ENCODE measurements at regions not wholly inside any gene's neighbourhood (a gene's known extent, or its start where the extent isn't known, plus 50 kb on each side); places are given as distances from the start of the nearest gene placed in this dataset.

DNA sequence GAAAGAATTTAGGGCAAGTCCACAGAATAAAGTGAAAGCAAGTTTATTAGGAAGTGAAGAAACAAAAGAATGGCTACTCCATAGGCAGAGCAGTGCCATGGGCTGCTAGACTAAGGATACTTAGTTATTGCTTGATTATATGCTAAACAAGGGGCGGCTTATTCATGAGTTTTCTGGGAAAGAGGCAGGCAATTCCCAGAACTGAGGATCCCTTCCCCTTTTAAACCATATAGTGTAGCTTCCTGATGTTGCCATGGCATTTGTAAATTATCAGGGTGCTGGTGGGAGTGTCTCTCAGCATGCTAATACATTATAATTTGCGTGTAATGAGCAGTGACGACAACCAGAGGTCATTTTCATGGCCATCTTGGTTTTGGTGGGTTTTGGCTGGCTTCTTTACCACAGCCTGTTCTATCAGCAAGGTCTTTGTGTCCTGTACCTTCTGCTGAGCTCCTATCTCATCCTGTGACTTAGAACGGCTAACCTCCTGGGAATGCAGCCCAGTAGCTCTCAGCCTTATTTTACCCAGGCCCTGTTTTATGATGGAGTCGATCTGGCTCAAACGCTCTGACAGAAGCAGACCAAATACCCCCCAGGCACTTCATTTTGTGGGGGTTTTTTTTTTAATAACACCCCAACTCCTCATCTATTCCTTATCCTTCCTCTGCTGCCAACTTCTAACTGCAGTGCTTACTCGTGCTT is 103.0 kb upstream of the RARB start:
- DNase-seq = no peak

DNA sequence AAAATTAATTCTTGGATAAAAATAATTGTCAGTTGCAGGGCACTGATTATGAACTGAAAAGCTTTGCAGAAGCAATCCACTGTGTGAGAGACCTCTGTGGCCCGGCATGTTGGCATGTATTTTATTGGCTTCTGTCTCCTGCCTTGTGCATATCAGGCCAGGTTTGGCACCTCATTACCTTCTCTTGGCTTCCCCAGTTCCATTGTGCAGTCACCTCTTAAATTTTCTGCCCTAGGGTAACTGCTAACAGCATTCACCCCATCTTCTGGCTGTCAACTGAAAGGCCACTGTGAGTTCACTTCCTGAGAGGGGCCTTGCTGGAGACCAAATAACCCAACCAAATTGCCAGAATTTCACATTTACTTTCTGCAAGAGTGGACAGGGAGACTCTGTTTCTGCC is 92.7 kb upstream of the RARB start:
- DNase-seq = no peak

DNA sequence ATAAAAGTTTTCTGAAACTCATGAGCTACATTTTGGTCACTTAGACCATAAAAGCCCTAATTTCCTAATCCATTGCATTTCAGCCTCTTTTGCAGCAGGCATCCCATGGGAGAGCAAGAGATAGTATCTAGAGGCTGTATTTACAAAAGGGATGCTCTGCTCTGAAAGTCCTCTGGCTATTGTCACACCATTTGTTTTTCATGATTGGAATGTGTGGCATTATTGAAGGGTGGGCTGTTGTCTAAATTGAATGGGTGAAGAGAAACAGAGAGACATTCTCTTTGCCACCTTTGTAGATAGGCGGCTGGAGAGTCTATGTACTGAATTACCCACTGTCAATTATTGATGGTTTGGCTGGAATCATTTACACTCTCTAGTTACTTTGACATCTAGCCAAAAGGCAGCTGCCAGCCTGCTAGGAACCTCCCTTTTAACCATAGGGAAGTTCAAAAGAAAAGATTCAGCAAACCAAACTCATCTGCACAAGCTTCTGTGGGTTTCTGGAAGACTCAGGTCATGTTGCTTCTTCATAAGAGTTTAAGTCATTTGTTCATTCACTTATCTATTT is 89.8 kb upstream of the RARB start:
- DNase-seq = no peak

DNA sequence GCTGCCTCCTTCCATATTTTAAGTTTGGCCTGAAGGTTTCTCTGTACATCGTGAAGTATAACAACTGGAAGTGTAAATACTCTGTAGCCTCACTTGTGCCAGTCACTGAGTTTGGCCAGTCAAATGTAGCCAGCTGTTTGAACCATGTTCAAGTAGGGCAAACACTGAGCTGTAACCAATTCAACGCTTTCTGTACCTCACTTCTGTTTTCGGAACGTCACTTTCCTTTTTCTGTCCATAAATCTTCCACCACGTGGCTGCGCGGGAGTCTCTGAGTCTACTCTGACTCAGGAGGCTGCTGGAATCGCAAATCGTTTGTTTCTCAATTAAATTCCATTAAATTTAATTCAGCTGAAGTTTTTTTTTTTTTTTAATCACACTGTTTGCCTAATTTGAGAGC is 88.8 kb upstream of the RARB start:
- DNase-seq = no peak

DNA sequence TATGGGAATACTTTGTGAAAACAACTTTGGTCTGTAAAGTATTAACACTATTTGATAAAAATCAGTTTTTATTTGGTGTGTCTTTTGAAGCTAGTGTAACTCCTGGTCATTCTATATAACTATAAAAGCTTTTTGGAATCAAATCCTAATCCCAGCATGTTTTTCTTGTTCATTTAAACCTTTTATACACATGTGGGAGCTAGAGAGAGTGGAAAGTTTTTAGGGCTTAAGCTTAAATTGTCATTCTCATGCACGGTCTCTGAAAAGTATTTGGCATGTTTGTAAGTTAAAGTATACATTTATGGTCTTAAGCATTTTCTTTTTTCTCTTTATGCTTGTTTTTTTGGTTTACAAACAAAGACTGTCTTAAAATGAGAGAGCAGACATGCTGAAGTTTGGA is 83.4 kb upstream of the RARB start:
- DNase-seq = no peak

DNA sequence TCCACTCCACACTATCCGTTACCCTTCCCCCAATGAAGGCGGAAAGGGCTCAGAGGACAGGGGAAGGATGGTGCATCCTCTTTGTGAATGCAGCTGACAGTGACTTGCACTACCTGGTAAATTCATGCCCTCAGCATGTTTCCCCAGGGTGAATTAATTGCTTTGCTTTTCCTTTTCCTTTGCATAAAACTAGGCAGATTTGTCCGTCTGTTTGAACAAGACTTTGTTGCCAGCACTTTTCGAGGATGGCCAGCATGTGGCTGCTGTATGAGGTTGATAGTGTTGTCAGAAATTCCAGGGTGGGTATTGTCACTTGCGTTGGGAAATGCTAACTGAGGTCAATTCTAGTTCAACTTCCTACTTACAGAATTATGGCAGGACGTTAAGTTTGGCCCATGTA is 79.0 kb upstream of the RARB start:
- DNase-seq = no peak

DNA sequence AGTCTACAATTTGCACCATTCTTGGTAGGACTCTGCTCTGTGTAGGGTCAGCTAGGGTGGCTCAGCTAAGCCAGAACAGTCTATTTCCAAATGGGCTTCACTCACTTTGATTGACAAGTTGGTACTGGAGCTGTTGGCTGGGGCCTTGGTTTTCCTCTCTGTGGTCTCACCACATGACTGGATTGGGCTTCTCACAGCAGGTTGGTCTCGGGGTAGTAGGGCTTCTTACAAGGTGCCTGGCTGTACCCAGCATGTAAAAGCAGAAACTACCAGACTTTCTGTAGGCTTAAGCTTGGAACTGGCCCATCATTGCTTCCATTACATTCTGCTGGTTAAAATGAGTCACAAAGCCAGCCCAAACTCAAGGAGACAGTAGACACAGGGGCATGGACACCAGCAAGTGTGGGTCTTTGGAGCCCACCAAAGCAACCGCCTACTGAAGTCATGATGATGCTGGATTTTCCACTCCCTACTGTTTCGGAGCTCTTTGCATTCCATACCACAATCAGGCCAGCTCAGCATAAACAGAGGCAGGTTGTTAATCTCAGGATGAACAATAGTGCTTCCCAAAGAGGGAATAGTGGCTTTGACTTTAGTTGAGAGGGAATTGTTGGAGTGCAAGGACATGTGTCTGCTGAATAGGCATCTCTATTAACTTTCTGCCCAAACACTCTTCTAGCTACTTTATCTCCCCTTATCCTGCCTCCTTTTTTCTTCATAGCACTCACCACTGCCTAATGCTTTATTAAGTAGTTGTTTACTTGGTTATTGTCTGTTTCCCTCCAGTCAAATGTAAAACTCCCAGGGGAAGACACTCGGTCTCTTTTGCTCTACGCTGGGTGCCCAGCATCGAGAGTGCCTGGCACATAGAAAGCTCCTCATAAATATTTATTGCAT is 78.0 kb upstream of the RARB start:
- DNase-seq = no peak

DNA sequence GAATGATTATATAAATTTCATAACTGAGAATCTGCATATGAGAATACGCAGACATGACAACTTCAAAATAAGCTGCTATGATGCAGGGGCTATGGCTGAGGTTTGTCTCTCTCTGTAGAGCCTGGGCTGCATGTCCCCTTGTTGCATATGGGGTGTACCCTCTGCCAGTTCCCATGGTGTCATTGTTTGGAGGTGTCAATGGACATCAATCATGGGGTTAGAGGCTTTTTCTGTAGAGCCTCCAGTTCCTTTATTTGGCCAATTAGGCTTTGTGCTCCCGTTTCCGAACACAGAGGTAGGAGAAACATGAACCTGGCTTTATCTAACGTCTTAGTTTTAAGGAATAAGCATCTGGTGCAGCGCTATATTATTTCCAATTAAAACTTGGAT is 77.3 kb upstream of the RARB start:
- DNase-seq = no peak

DNA sequence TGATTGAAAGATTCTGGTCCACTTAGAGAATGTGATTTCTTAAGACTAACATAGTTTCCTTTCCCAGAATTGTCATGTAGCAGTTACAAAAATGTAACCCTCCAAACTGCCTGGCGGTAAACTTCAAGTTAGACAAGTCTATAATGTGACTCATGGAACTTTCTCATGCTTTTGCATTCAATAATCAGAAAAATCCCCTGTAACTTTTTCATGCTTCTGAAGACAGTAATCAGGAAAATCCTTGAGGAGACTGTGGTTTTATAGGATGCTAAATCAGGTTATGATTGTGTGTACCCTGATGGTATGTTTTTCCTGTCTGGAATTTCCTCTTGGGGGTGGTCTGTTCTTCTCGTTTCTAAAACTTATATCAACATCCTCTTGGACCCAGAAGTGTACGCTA is 74.0 kb upstream of the RARB start:
- DNase-seq = no peak

DNA sequence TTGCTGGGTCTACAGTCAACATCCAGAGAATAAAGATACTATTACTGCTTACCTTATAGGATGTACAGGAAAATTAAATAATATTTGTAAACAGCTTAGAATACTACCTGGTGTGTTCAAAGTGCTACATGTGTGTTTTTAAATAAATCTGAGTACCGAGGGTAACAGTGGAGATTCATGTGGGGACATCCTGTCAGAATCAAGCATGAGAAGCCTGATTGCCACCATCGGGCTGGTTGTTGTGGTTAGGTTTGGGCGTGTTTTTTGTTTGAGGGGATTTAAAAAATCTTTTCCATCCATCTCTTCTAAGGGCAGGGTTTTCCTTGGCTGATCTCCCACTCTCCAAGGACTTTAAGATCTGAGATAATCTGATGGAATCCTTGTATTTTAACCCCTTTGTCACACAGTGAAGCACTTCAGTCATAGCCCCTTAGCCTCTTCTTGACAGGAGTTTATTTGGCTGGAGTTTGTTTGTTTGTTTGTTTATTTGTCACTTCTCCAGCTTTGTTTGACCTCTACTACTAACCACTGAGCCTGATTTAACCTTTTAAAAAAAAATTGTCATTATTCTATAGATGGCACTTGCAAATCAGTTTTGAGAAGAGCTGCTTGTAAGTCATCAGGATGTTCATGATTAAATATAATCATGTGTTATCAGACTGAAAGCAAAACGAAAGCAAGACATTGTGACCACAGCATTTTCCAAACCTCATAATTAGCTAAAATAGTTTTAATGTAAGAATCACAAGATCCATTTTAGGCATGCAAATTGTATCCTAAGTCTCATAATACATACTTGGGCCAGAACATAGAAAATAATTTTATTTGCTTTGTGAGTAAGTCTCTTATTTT is 72.8 kb upstream of the RARB start:
- no peak for DNase-seq

DNA sequence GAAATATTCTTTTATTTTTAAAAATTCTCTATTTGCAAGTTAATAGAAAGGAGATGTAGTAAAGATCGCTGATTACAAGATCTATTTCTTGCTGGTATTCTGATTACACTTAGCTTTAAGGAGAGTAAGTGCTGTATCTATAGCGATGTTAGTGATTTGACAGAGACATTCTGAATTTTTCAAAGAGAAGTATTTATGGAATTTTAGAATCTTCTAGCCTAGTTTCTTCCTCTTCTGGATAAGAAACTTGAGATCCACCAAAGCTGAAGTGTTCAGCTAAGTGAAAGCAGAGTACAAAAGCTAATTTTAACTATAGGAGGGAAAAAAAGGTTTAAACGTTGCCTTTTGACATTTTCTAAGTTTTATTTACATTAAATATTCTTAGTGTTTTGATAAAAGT is 72.1 kb upstream of the RARB start:
- DNase-seq = no peak

DNA sequence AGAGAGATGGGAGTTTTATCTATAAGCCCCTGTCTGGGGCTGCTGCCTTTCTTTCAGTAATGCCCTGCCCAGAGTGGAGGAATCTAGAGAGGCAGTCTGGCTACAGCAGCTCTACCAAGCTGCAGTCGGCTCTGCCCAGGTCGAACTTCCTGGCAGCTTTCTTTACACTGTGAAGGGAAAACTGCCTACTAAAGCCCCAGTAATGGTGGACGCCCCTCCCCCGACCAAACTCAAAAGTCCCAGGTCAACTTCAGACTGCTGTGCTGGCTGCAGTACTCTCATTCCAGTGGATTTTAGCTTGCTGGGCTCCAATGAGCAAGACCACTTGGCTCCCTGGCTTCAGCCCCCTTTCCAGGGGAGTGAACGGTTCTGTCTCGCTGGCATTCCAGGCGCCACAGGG is 65.9 kb upstream of the RARB start:
- no peak for DNase-seq

DNA sequence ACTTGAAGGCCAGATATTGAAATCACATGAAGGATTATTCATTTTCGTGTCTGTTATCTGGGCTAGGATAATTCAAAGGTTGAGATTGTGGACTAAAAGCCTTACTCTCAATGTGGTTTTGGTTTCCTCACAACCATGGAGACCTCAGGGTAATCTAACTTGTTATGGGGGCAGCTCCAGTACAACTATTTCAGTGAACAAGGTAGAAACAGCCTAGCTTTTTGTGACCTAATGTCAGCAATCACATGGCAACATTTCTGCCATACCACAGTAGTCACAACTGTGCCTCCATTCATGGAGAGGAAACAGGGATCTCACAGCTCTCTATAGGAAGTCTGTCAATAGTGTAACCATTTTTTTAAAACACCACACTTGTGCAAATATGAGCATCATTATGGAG is 62.4 kb upstream of the RARB start:
- DNase-seq = no peak

DNA sequence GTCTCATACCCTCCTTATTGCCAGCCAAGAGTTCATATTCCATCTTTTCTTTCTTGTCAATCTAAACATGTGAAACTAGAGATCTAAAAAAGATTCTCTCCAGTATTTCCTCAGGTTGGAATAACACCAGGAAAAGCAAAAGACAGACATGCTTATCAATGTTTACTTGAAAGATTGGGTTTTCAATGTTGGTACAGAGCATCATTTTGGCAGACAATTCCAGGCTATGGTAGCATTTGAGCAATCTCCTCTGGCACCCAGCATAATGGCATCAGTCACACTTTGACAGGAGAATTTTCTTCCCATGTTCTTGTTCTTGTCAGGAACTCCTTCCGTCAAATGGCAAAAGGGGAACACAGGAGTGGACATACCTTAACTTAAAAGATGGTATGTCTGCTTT is 61.0 kb upstream of the RARB start:
- DNase-seq = no peak

DNA sequence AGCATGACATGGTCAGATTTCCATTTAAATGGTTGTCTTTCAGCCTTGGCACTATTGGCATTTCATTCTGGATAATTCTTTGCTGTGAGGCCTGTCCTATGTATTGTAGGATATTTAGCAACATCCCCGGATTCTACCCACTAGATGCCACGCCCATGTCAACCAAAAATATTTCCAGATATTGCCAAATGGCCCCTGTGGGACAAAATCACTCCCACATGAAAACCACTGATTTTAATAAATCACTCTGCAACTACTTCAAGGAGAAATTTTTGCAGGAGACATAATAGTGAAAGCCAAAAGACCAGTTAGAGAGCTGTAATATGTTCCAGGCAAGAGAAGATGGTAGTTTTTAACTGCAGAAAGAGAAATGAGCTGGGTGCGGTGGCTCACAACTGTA is 55.9 kb upstream of the RARB start:
- no peak for DNase-seq

DNA sequence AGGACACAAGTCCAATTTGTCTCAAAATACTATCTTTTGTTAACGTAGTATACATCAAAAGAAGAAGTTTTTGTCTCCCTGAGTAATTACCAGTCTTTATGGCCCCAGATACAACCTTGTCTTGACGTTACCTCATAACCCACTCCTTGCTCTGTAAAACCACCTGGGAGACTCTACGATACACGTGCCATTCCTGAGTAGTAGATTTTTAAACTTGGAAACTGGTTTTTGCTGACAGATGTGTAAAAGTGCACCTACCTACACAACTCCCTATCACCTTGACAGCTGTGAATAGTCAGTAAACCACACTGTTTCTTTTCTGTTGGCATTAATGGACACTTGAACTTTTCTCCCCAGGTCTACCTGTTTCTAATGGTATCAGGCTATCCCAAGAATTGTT is 51.7 kb upstream of the RARB start:
- no peak for DNase-seq

DNA sequence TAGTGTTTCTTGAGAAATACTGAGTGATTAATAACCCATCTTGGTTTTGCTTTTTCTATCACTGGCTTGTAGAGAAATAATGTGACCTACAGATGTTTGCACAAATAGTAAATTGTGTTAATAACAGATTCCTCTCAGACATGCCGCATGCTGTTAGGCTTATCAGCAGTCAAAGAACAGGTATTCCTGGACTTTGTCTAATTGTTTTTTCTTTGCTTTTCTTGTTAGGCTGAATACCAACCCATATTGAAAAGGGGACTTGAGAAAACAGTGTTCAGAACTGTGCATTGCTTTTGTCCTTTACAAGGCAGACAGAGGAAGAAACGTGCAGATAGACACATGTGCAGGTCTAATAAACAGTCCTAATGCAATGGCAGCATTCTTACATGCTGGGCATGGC is 51.0 kb upstream of the RARB start:
- DNase-seq = no peak

Data from CD4-positive, alpha-beta T cell treated with Interleukin-4 for 4 hours (primary cell).